ENCODE measurements at regions not wholly inside any gene's neighbourhood (a gene's known extent, or its start where the extent isn't known, plus 50 kb on each side); places are given as distances from the start of the nearest gene placed in this dataset.
A peak's percentile ranks its signal among the peaks of the same experiment; 100 is the strongest.

GRCh38 chr11:135033540-135033939 is 621.5 kb upstream of the B3GAT1 start:
- Histone ChIP-seq H3K9ac (ENCODE audit: low read length) (no peak overlapping the region), H3K9me3 (ENCODE audit: control insufficient read depth in 1 of 2, insufficient read depth in 1 of 2, low read depth in 1 of 2, low read length in 2 of 2) (no peaks in the 10 kb centered on the region), H3K4me3 (replicated peaks in 1 of 2; ENCODE audit: low read depth in 1 of 2, low read length in 2 of 2) (no peak overlapping the region), H4K20me1 (ENCODE audit: insufficient read depth) (no peaks in the 10 kb centered on the region), H3K4me1 (ENCODE audit: control insufficient read depth in 1 of 2, insufficient read depth in 2 of 2, low read length in 2 of 2) (no peaks in the 10 kb centered on the region), H3K27me3 (ENCODE audit: insufficient read depth, low read length) (peaks cover 10% of the 10 kb centered on the region; the same call in 1 of the 2 replicates), H3K27ac (ENCODE audit: low read depth, low read length) (no peak overlapping the region), H3K4me2 (ENCODE audit: low read length) (no peak overlapping the region), H3K36me3 (ENCODE audit: control insufficient read depth in 1 of 2, insufficient read depth in 2 of 2, low read length in 2 of 2) (no peaks in the 10 kb centered on the region), H2AFZ (ENCODE audit: low read depth, low read length, poor library complexity, severe bottlenecking) (no peak overlapping the region), H3K9me2 (ENCODE audit: insufficient read depth) (no peaks in the 10 kb centered on the region), H3K79me2 (ENCODE audit: insufficient read depth, low read length) (no peaks in the 10 kb centered on the region)
- TF ChIP-seq CTCF (IDR thresholded peaks at IDR 0.05 in 2 of 3, conservative IDR thresholded peaks at IDR 0.05 in 1 of 3; ENCODE audit: borderline replicate concordance in 1 of 3, insufficient read depth in 1 of 3, low read depth in 2 of 3, low read length in 2 of 3), result peak in 2 of 3 experiments; percentile 33 to 34; a peak in 2 of 6 replicates
- TF ChIP-seq RAD21 (IDR thresholded peaks at IDR 0.05; ENCODE audit: low read depth), result peak; percentile 67
- no peak for TF ChIP-seq ATF3 (IDR thresholded peaks at IDR 0.05)
- DNase-seq (ENCODE audit: low read depth, low spot score) (no peak), ATAC-seq (peak; percentile 64)
- intact Hi-C loops (cut with micrococcal nuclease), result no loop called here
- POLR2A ChIA-PET, result no interaction called here
- CTCF ChIA-PET, result no interaction called here
- no TSS peak for BruUV-seq (replicated peaks)
- RAD21 ChIA-PET (ENCODE audit: low non-redundant PET in 1 of 2, low total read pairs in 2 of 2, uncharacterized antibody in 2 of 2, unreplicated experiment in 2 of 2), result no interaction called here

GRCh38 chr11:135031205-135031989 is 619.4 kb upstream of the B3GAT1 start:
- H3K36me3 ChIP-seq (ENCODE audit: control insufficient read depth in 1 of 2, insufficient read depth in 2 of 2, low read length in 2 of 2), result no peaks in the 10 kb centered on the region
- H3K9me2 ChIP-seq (ENCODE audit: insufficient read depth), result no peaks in the 10 kb centered on the region
- BruUV-seq (replicated peaks), result no TSS peak
- no peaks in the 10 kb centered on the region for H3K9me3 ChIP-seq (ENCODE audit: control insufficient read depth in 1 of 2, insufficient read depth in 1 of 2, low read depth in 1 of 2, low read length in 2 of 2)
- no peaks in the 10 kb centered on the region for H4K20me1 ChIP-seq (ENCODE audit: insufficient read depth)
- H3K4me3 ChIP-seq (replicated peaks in 1 of 2; ENCODE audit: low read depth in 1 of 2, low read length in 2 of 2), result no peak overlapping the region
- H2AFZ ChIP-seq (ENCODE audit: low read depth, low read length, poor library complexity, severe bottlenecking), result no peak overlapping the region
- no peaks in the 10 kb centered on the region for H3K4me1 ChIP-seq (ENCODE audit: control insufficient read depth in 1 of 2, insufficient read depth in 2 of 2, low read length in 2 of 2)
- RAD21 ChIA-PET (ENCODE audit: low non-redundant PET in 1 of 2, low total read pairs in 2 of 2, uncharacterized antibody in 2 of 2, unreplicated experiment in 2 of 2), result no interaction called here
- intact Hi-C loops (cut with micrococcal nuclease), result no loop called here
- H3K79me2 ChIP-seq (ENCODE audit: insufficient read depth, low read length), result no peaks in the 10 kb centered on the region
- H3K27me3 ChIP-seq (ENCODE audit: insufficient read depth, low read length), result peaks cover 10% of the 10 kb centered on the region; the same call in 1 of the 2 replicates
- no peak for ATAC-seq
- no peak for DNase-seq (ENCODE audit: low read depth, low spot score)
- H3K4me2 ChIP-seq (ENCODE audit: low read length), result no peak overlapping the region
- CTCF ChIA-PET, result no interaction called here
- no peak overlapping the region for H3K9ac ChIP-seq (ENCODE audit: low read length)
- TF ChIP-seq EZH2 (IDR thresholded peaks at IDR 0.05) (no peak), CBX3 (IDR thresholded peaks at IDR 0.05; ENCODE audit: low read depth) (no peak), CEBPB (IDR thresholded peaks at IDR 0.05; ENCODE audit: low read depth) (no peak), JUND (IDR thresholded peaks at IDR 0.05) (no peak), POLR2AphosphoS5 (IDR thresholded peaks at IDR 0.05; ENCODE audit: low read depth, low read length) (no peak), SP1 (IDR thresholded peaks at IDR 0.05; ENCODE audit: low read depth) (no peak), ZNF274 (IDR thresholded peaks at IDR 0.05; ENCODE audit: low read depth, low read length) (no peak)
- POLR2A ChIA-PET, result no interaction called here
- no peak overlapping the region for H3K27ac ChIP-seq (ENCODE audit: low read depth, low read length)

Measured in HCT116 (cell line).